ENCODE measurements at regions not wholly inside any gene's neighbourhood (a gene's known extent, or its start where the extent isn't known, plus 50 kb on each side); places are given as distances from the start of the nearest gene placed in this dataset.

GRCh38 chr15:94097552-94097951, 133.8 kb upstream of the MCTP2 start:
- no peak overlapping the region for H3K27ac Mint-ChIP-seq (ENCODE audit: unreplicated experiment)
- peaks cover 9% of the 10 kb centered on the region for H3K9me3 Mint-ChIP-seq
- no peaks in the 10 kb centered on the region for H3K36me3 Mint-ChIP-seq (ENCODE audit: low read depth)
- H3K4me1 Mint-ChIP-seq = no peaks in the 10 kb centered on the region
- H3K4me3 Mint-ChIP-seq = no peak overlapping the region
- no peak for DNase-seq (ENCODE audit: low read depth, low spot score)
- H3K27me3 Mint-ChIP-seq (ENCODE audit: low read depth) = no peaks in the 10 kb centered on the region
- no peak for TF ChIP-seq CTCF (conservative IDR thresholded peaks at IDR 0.05)

- TF ChIP-seq CTCF (conservative IDR thresholded peaks at IDR 0.05) = no peak
- peaks cover 3% of the 10 kb centered on the region for H3K9me3 Mint-ChIP-seq
- no peak overlapping the region for H3K27ac Mint-ChIP-seq (ENCODE audit: unreplicated experiment)
- H3K36me3 Mint-ChIP-seq (ENCODE audit: low read depth) = no peaks in the 10 kb centered on the region
- H3K4me3 Mint-ChIP-seq = no peak overlapping the region
- no peak for DNase-seq (ENCODE audit: low read depth, low spot score)
- no peaks in the 10 kb centered on the region for H3K4me1 Mint-ChIP-seq
- no peaks in the 10 kb centered on the region for H3K27me3 Mint-ChIP-seq (ENCODE audit: low read depth)
These were observed 137.1 kb upstream of the MCTP2 start for GRCh38 chr15:94094310-94094709.

GRCh38 chr15:94086341-94086740, 145.0 kb upstream of the MCTP2 start:
- H3K27ac Mint-ChIP-seq (ENCODE audit: unreplicated experiment) = no peak overlapping the region
- H3K36me3 Mint-ChIP-seq (ENCODE audit: low read depth) = no peaks in the 10 kb centered on the region
- no peak for TF ChIP-seq CTCF (conservative IDR thresholded peaks at IDR 0.05)
- H3K4me3 Mint-ChIP-seq = no peak overlapping the region
- peaks cover 6% of the 10 kb centered on the region for H3K4me1 Mint-ChIP-seq
- H3K9me3 Mint-ChIP-seq = no peaks in the 10 kb centered on the region
- DNase-seq (ENCODE audit: low read depth, low spot score) = no peak
- H3K27me3 Mint-ChIP-seq (ENCODE audit: low read depth) = no peaks in the 10 kb centered on the region

- Mint-ChIP-seq H3K4me3 (no peak overlapping the region), H3K27me3 (ENCODE audit: low read depth) (no peaks in the 10 kb centered on the region), H3K36me3 (ENCODE audit: low read depth) (no peaks in the 10 kb centered on the region), H3K27ac (ENCODE audit: unreplicated experiment) (no peak overlapping the region), H3K9me3 (no peaks in the 10 kb centered on the region), H3K4me1 (peaks cover 21% of the 10 kb centered on the region)
- DNase-seq (ENCODE audit: low read depth, low spot score) = no peak
- no peak for TF ChIP-seq CTCF (conservative IDR thresholded peaks at IDR 0.05)
These were observed 147.8 kb upstream of the MCTP2 start for GRCh38 chr15:94083467-94084052.

GRCh38 chr15:94081829-94082228, 149.5 kb upstream of the MCTP2 start:
- no peak for DNase-seq (ENCODE audit: low read depth, low spot score)
- H3K27me3 Mint-ChIP-seq (ENCODE audit: low read depth) = no peaks in the 10 kb centered on the region
- no peak for TF ChIP-seq CTCF (conservative IDR thresholded peaks at IDR 0.05)
- no peak overlapping the region for H3K27ac Mint-ChIP-seq (ENCODE audit: unreplicated experiment)
- no peaks in the 10 kb centered on the region for H3K9me3 Mint-ChIP-seq
- H3K36me3 Mint-ChIP-seq (ENCODE audit: low read depth) = no peaks in the 10 kb centered on the region
- no peak overlapping the region for H3K4me3 Mint-ChIP-seq
- H3K4me1 Mint-ChIP-seq = peaks cover 21% of the 10 kb centered on the region

All from neural crest cell (in vitro differentiated cells).